ENCODE measurements at regions not wholly inside any gene's neighbourhood (a gene's known extent, or its start where the extent isn't known, plus 50 kb on each side); places are given as distances from the start of the nearest gene placed in this dataset.
A peak's percentile ranks its signal among the peaks of the same experiment; 100 is the strongest.

DNA sequence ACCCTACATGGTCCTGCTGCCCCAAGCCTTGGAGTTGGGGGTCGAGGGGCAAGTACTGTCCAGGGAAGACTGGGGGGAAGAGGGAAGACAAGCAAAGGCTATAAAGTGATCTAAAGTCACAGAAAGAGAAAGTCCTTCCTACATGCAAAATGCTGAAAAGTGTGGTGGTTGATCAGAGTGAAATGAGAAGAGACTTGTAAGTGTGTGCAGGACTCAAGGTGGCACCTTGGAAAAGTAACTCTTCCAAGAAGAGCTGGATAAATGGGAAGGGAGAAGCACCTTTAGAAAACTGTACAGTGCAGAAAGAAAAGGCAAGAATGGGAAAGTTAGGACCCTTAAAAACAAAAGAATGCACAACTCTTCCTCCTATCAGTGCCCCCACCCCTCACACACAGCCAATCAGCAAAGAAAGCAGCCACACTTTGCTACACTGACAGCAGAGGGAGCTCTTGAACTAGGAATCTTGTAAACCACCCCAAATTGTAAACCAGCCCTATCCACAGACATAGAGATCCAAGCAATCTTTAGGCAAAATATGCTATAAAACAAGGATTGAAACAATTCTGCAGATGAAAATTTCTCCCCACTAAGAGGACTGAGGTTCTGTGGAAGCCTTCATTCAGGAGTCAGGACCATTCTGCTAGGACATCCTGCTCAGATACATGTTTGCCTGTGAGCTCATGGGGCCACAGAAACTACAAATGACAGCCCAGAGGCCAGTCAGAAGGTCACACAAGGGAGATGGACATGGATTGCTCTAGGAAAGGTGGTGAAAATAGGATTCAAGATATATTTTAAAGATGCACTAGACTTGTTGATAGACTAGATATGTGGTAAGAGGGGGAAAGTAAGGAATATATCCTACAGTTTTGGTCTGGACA, 146.4 kb downstream of the FTCDNL1 start:
- TF ChIP-seq, protein P1, sequence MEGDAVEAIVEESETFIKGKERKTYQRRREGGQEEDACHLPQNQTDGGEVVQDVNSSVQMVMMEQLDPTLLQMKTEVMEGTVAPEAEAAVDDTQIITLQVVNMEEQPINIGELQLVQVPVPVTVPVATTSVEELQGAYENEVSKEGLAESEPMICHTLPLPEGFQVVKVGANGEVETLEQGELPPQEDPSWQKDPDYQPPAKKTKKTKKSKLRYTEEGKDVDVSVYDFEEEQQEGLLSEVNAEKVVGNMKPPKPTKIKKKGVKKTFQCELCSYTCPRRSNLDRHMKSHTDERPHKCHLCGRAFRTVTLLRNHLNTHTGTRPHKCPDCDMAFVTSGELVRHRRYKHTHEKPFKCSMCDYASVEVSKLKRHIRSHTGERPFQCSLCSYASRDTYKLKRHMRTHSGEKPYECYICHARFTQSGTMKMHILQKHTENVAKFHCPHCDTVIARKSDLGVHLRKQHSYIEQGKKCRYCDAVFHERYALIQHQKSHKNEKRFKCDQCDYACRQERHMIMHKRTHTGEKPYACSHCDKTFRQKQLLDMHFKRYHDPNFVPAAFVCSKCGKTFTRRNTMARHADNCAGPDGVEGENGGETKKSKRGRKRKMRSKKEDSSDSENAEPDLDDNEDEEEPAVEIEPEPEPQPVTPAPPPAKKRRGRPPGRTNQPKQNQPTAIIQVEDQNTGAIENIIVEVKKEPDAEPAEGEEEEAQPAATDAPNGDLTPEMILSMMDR (IDR thresholded peaks at IDR 0.05): peak; percentile 49
- TF ChIP-seq EZH2 (IDR thresholded peaks at IDR 0.05; ENCODE audit: borderline replicate concordance, insufficient read depth, low read depth, low read length, poor library complexity, severe bottlenecking): no peak

Data from B cell (primary cell).